Liver (tissue), 7 donors: ENCODE measurements at regions not wholly inside any gene's neighbourhood (a gene's known extent, or its start where the extent isn't known, plus 50 kb on each side); places are given as distances from the start of the nearest gene placed in this dataset.

Experiments
- DNase-seq: peaks from one replicate; pipeline ENCODE4 v3.0.0-alpha.2; 2017; ENCODE audit warnings: low spot score
- H3K27ac ChIP-seq, 2 donors: one replicate each; pipeline ENCODE4 v1.7.0; 2013; ENCODE audit warnings: inconsistent platforms in 2 of 2, low read length in 2 of 2, control low read depth in 1 of 2, low read depth in 1 of 2, mild to moderate bottlenecking in 1 of 2
- H3K27me3 ChIP-seq, 4 donors: one replicate each; pipeline versions ENCODE4 v1.6.1 to v1.7.0; 2013; ENCODE audit warnings: low read length in 3 of 4, inconsistent platforms in 1 of 4, mild to moderate bottlenecking in 1 of 4, moderate library complexity in 1 of 4; ENCODE audit not compliant: control insufficient read depth in 4 of 4, insufficient read depth in 4 of 4
- H3K36me3 ChIP-seq, 4 donors: one replicate each; pipeline versions ENCODE4 v1.6.1 to v1.7.0; 2013; ENCODE audit warnings: low read length in 3 of 4, mild to moderate bottlenecking in 3 of 4, low read depth in 1 of 4, moderate library complexity in 1 of 4; ENCODE audit not compliant: control insufficient read depth in 4 of 4, insufficient read depth in 3 of 4
- H3K4me1 ChIP-seq, 4 donors: one replicate each; pipeline versions ENCODE4 v1.6.1 to v1.7.0; 2013; ENCODE audit warnings: low read length in 3 of 4, mild to moderate bottlenecking in 3 of 4, moderate library complexity in 1 of 4; ENCODE audit not compliant: control insufficient read depth in 4 of 4, insufficient read depth in 4 of 4
- H3K4me3 ChIP-seq, 3 donors: one replicate each; pipeline versions ENCODE4 v1.6.1 to v1.7.0; 2013; ENCODE audit warnings: low read length in 3 of 3, control low read depth in 1 of 3, low read depth in 1 of 3, mild to moderate bottlenecking in 1 of 3
- H3K9ac ChIP-seq, 2 donors: one replicate each; pipeline ENCODE4 v1.7.0; 2013; ENCODE audit warnings: low read length in 2 of 2, mild to moderate bottlenecking in 2 of 2, moderate library complexity in 2 of 2, control low read depth in 1 of 2, low read depth in 1 of 2
- H3K9me3 ChIP-seq, 4 donors: one replicate each; pipeline versions ENCODE4 v1.6.1 to v1.7.0; 2013; ENCODE audit warnings: low read length in 3 of 4; ENCODE audit not compliant: control insufficient read depth in 4 of 4
- ATF3 ChIP-seq: IDR thresholded peaks from 2 replicates; pipeline ENCODE4 v1.6.1; 2016; ENCODE audit warnings: antibody characterized with exemption
- EGR1 ChIP-seq, 2 donors: IDR thresholded peaks; 2 replicates each; pipeline ENCODE4 v1.6.1; 2016 to 2018; ENCODE audit warnings: antibody characterized with exemption in 2 of 2, low read depth in 2 of 2
- FOXA2 ChIP-seq: IDR thresholded peaks from 2 replicates; pipeline ENCODE4 v1.6.1; 2016; ENCODE audit warnings: antibody characterized with exemption
- GABPA ChIP-seq, 2 donors: IDR thresholded peaks in 1 of 2; conservative IDR thresholded peaks in 1 of 2; 2 replicates each; pipeline ENCODE4 v1.6.1; 2016; ENCODE audit warnings: antibody characterized with exemption in 2 of 2, mild to moderate bottlenecking in 1 of 2, moderate library complexity in 1 of 2
- HNF4A ChIP-seq, 2 donors: conservative IDR thresholded peaks; 2 replicates each; pipeline ENCODE4 v1.6.1; 2016; ENCODE audit warnings: antibody characterized with exemption in 2 of 2, mild to moderate bottlenecking in 2 of 2
- HNF4G ChIP-seq: IDR thresholded peaks from 2 replicates; pipeline ENCODE4 v1.6.1; 2016; ENCODE audit warnings: antibody characterized with exemption
- JUND ChIP-seq, 2 donors: IDR thresholded peaks; 2 replicates each; pipeline ENCODE4 v1.6.1; 2016; ENCODE audit warnings: antibody characterized with exemption in 2 of 2
- MAX ChIP-seq: IDR thresholded peaks from 2 replicates; pipeline ENCODE4 v1.6.1; 2016; ENCODE audit warnings: antibody characterized with exemption
- NR2F2 ChIP-seq: IDR thresholded peaks from 2 replicates; pipeline ENCODE4 v1.6.1; 2016; ENCODE audit warnings: antibody characterized with exemption
- RAD21 ChIP-seq, 2 donors: IDR thresholded peaks; 2 replicates each; pipeline ENCODE4 v1.6.1; 2016; ENCODE audit warnings: antibody characterized with exemption in 2 of 2, mild to moderate bottlenecking in 2 of 2
- REST ChIP-seq: IDR thresholded peaks from 2 replicates; pipeline ENCODE4 v1.6.1; 2016; ENCODE audit warnings: antibody characterized with exemption, mild to moderate bottlenecking
- RXRA ChIP-seq, 2 donors: IDR thresholded peaks; 2 replicates each; pipeline ENCODE4 v1.6.1; 2017 to 2018; ENCODE audit warnings: antibody characterized with exemption in 2 of 2, mild to moderate bottlenecking in 1 of 2
- SP1 ChIP-seq: IDR thresholded peaks from 2 replicates; pipeline ENCODE4 v1.6.1; 2018; ENCODE audit warnings: antibody characterized with exemption, mild to moderate bottlenecking
- TAF1 ChIP-seq: conservative IDR thresholded peaks from 2 replicates; pipeline ENCODE4 v1.6.1; 2016; ENCODE audit warnings: antibody characterized with exemption, mild to moderate bottlenecking
- YY1 ChIP-seq: IDR thresholded peaks from 2 replicates; pipeline ENCODE4 v1.6.1; 2016; ENCODE audit warnings: antibody characterized with exemption, mild to moderate bottlenecking
- ZBTB33 ChIP-seq: IDR thresholded peaks from 2 replicates; pipeline ENCODE4 v1.6.1; 2016; ENCODE audit warnings: antibody characterized with exemption
- WGBS: extraction: QIAGEN DNeasy Blood & Tissue Kit; methylation state at CpG from one replicate; pipeline ENCODE4 v1.1.7; 2013; 5-methylcytosine and 5-hydroxymethylcytosine counted together
- donor health status: healthy.
- donor health status: healthy.
- donor health status: healthy.
- donor health status: healthy.

- TF ChIP-seq HNF4G: no peak
- TF ChIP-seq ATF3: no peak
- no peak for TF ChIP-seq TAF1
- TF ChIP-seq GABPA (IDR thresholded peaks at IDR 0.05 in 1 of 2, conservative IDR thresholded peaks at IDR 0.05 in 1 of 2): no peak
- no peak for TF ChIP-seq HNF4A (conservative IDR thresholded peaks at IDR 0.05)
- TF ChIP-seq JUND (IDR thresholded peaks at IDR 0.05): no peak
Observed at GRCh38 chr7:7090460-7090859, 91.9 kb upstream of the C1GALT1 start (continued).

GRCh38 chr7:7098280-7098818 lies 84.0 kb upstream of the C1GALT1 start:
- Histone ChIP-seq H3K9ac (no peak overlapping the region), H3K27ac (no peak overlapping the region), H3K36me3 (no peaks in the 10 kb centered on the region), H3K4me3 (no peak overlapping the region), H3K27me3 (no peaks in the 10 kb centered on the region), H3K4me1 (peaks cover 0 to 4% (median 0%) of the 10 kb centered on the region in 4 donors), H3K9me3 (no peaks in the 10 kb centered on the region)
- DNase-seq: no peak
- WGBS: 54% methylated on average over 1 of the region's 1 CpG
- no peak for TF ChIP-seq SP1

- H3K9me3 ChIP-seq: no peaks in the 10 kb centered on the region
- H3K9ac ChIP-seq: no peak overlapping the region
- H3K4me3 ChIP-seq: no peak overlapping the region
- H3K27me3 ChIP-seq: no peaks in the 10 kb centered on the region
- WGBS: 64% methylated on average over 1 of the region's 1 CpG
- peaks cover 0 to 4% (median 0%) of the 10 kb centered on the region in 4 donors for H3K4me1 ChIP-seq
- H3K27ac ChIP-seq: no peak overlapping the region
- peak; percentile 8 for TF ChIP-seq NR2F2
- no peak for TF ChIP-seq FOXA2
- no peak for TF ChIP-seq HNF4A (conservative IDR thresholded peaks at IDR 0.05)
- TF ChIP-seq RAD21 (IDR thresholded peaks at IDR 0.05): peak in 1 of 2 donors; percentile 12
- TF ChIP-seq GABPA (IDR thresholded peaks at IDR 0.05 in 1 of 2, conservative IDR thresholded peaks at IDR 0.05 in 1 of 2): no peak
- peak; percentile 20 for TF ChIP-seq YY1
- no peak for TF ChIP-seq ZBTB33
- no peak for TF ChIP-seq MAX
- peak; percentile 97 to 98 for TF ChIP-seq JUND (IDR thresholded peaks at IDR 0.05)
- peak; percentile 27 for TF ChIP-seq ATF3
- peak; percentile 6 for TF ChIP-seq SP1
- no peak for TF ChIP-seq RXRA (IDR thresholded peaks at IDR 0.05)
- DNase-seq: peak; percentile 68
- H3K36me3 ChIP-seq: no peaks in the 10 kb centered on the region
Observed at GRCh38 chr7:7099584-7100014, 82.7 kb upstream of the C1GALT1 start.

GRCh38 chr7:7100432-7100849 lies 81.9 kb upstream of the C1GALT1 start:
- Histone ChIP-seq H3K36me3 (no peaks in the 10 kb centered on the region), H3K4me1 (peaks cover 0 to 4% (median 0%) of the 10 kb centered on the region in 4 donors), H3K27me3 (no peaks in the 10 kb centered on the region), H3K9ac (no peak overlapping the region), H3K4me3 (no peak overlapping the region), H3K27ac (no peak overlapping the region), H3K9me3 (no peaks in the 10 kb centered on the region)
- 90% methylated on average over 8 of the region's 8 CpGs for WGBS
- peak; percentile 72 for DNase-seq
- TF ChIP-seq EGR1 (IDR thresholded peaks at IDR 0.05; ENCODE audit: low read depth in 2 of 2): no peak
- TF ChIP-seq ATF3: no peak
- TF ChIP-seq HNF4A (conservative IDR thresholded peaks at IDR 0.05): no peak
- no peak for TF ChIP-seq RXRA (IDR thresholded peaks at IDR 0.05)
- no peak for TF ChIP-seq NR2F2
- no peak for TF ChIP-seq ZBTB33
- TF ChIP-seq REST: no peak
- no peak for TF ChIP-seq TAF1
- no peak for TF ChIP-seq HNF4G
